ENCODE measurements at regions not wholly inside any gene's neighbourhood (a gene's known extent, or its start where the extent isn't known, plus 50 kb on each side); places are given as distances from the start of the nearest gene placed in this dataset.

- TF ChIP-seq CTCF (IDR thresholded peaks at IDR 0.05): no peak
- TF ChIP-seq POLR2A (IDR thresholded peaks at IDR 0.05): no peak
Observed at GRCh38 chr9:107839371-107839770, 349.8 kb upstream of the KLF4 start.
